ENCODE measurements at regions not wholly inside any gene's neighbourhood (a gene's known extent, or its start where the extent isn't known, plus 50 kb on each side); places are given as distances from the start of the nearest gene placed in this dataset.
A peak's percentile ranks its signal among the peaks of the same experiment; 100 is the strongest.

- no peak for DNase-seq (ENCODE audit: low read depth in 2 of 2)
Measured at GRCh38 chrX:14173873-14174272, 144.2 kb upstream of the GEMIN8 start.

- DNase-seq (ENCODE audit: low read depth in 2 of 2) = no peak
Measured at GRCh38 chrX:14164828-14165227, 135.1 kb upstream of the GEMIN8 start.

GRCh38 chrX:14125462-14125861 lies 95.8 kb upstream of the GEMIN8 start:
- DNase-seq (ENCODE audit: low read depth in 2 of 2) = no peak

- DNase-seq (ENCODE audit: low read depth in 2 of 2) = no peak
Measured at GRCh38 chrX:14124562-14124961, 94.9 kb upstream of the GEMIN8 start.

GRCh38 chrX:14095702-14096101 lies 66.0 kb upstream of the GEMIN8 start:
- peak in 1 of 2 experiments; percentile 10 for DNase-seq (ENCODE audit: low read depth in 2 of 2)

GRCh38 chrX:14094191-14094590 lies 64.5 kb upstream of the GEMIN8 start:
- DNase-seq (ENCODE audit: low read depth in 2 of 2) = no peak

GRCh38 chrX:14084466-14084865 lies 54.8 kb upstream of the GEMIN8 start:
- DNase-seq (ENCODE audit: low read depth in 2 of 2) = no peak

- no peak for DNase-seq (ENCODE audit: low read depth in 2 of 2)
Measured at GRCh38 chrX:14083783-14084182, 54.1 kb upstream of the GEMIN8 start.

- no peak for DNase-seq (ENCODE audit: low read depth in 2 of 2)
Measured at GRCh38 chrX:14079891-14080430, 50.3 kb upstream of the GEMIN8 start.

Data from stimulated activated CD4-positive, alpha-beta T cell treated with anti-CD3 and anti-CD28 coated beads, Interleukin-12 subunit alpha, Interleukin-12 subunit beta, amount 100 ng/mL, for 24 hours (primary cell).